Keratinocyte (primary cell): ENCODE measurements at regions not wholly inside any gene's neighbourhood (a gene's known extent, or its start where the extent isn't known, plus 50 kb on each side); places are given as distances from the start of the nearest gene placed in this dataset.

Source experiments
- DNase-seq: peaks from one replicate; pipeline ENCODE4 v3.0.0-alpha.2; 2011; ENCODE audit warnings: low read depth, missing footprints, low spot score
- FAIRE-seq: peaks from 2 replicates; lab custom pipeline; 2011; peaks lifted over from hg19 to GRCh38; lab: Jason Lieb, UNC
- H2AFZ ChIP-seq: 2 replicates; pipeline ENCODE4 v1.6.0; 2012; ENCODE audit warnings: low read length, control low read depth, inconsistent platforms; ENCODE audit not compliant: control insufficient read depth
- H3K27ac ChIP-seq: 2 replicates; pipeline ENCODE4 v1.5.1; 2011; ENCODE audit warnings: low read length; ENCODE audit not compliant: control insufficient read depth, insufficient read depth
- H3K27me3 ChIP-seq: 3 replicates; pipeline ENCODE4 v1.6.0; 2011; ENCODE audit warnings: low read length; ENCODE audit not compliant: control insufficient read depth, insufficient read depth; ENCODE audit errors: extremely low read depth
- H3K36me3 ChIP-seq, 2 experiments: 2 replicates in 1 of 2; 3 replicates in 1 of 2; pipeline ENCODE4 v1.5.1; 2011; ENCODE audit warnings: low read length in 2 of 2, mild to moderate bottlenecking in 1 of 2; ENCODE audit not compliant: control insufficient read depth in 2 of 2, insufficient read depth in 2 of 2; ENCODE audit errors: extremely low read depth in 1 of 2
- H3K4me1 ChIP-seq: 3 replicates; pipeline ENCODE4 v1.5.1; 2011; ENCODE audit warnings: low read length; ENCODE audit not compliant: control insufficient read depth, insufficient read depth; ENCODE audit errors: extremely low read depth
- H3K4me2 ChIP-seq: 3 replicates; pipeline ENCODE4 v1.6.0; 2011; ENCODE audit warnings: low read depth, low read length; ENCODE audit not compliant: control insufficient read depth, insufficient read depth; ENCODE audit errors: extremely low read depth
- H3K4me3 ChIP-seq, 3 experiments: fragments of 200-600 bp in 1 of 3; sonication (generic) in 1 of 3; 2 replicates in 2 of 3; 3 replicates in 1 of 3; pipeline ENCODE4 v1.5.1; 2011 to 2016; ENCODE audit warnings: low read length in 3 of 3, mild to moderate bottlenecking in 3 of 3, control low read depth in 2 of 3, inconsistent platforms in 1 of 3, low read depth in 1 of 3, mixed read lengths in 1 of 3, mixed run types in 1 of 3, moderate library complexity in 1 of 3; ENCODE audit not compliant: control insufficient read depth in 2 of 3, insufficient read depth in 2 of 3; ENCODE audit errors: extremely low read depth in 1 of 3
- H3K79me2 ChIP-seq: 2 replicates; pipeline ENCODE4 v1.6.0; 2012; ENCODE audit warnings: low read length; ENCODE audit not compliant: control insufficient read depth, insufficient read depth
- H3K9ac ChIP-seq: 3 replicates; pipeline ENCODE4 v1.6.0; 2011; ENCODE audit warnings: low read length; ENCODE audit not compliant: control insufficient read depth, insufficient read depth; ENCODE audit errors: extremely low read depth
- H3K9me1 ChIP-seq: 3 replicates; pipeline ENCODE4 v1.6.0; 2011; ENCODE audit warnings: low read length; ENCODE audit not compliant: control insufficient read depth, insufficient read depth; ENCODE audit errors: extremely low read depth
- H3K9me3 ChIP-seq: 2 replicates; pipeline ENCODE4 v1.5.1; 2012; ENCODE audit warnings: low read depth, low read length; ENCODE audit not compliant: control insufficient read depth
- H4K20me1 ChIP-seq: 3 replicates; pipeline ENCODE4 v1.6.0; 2011; ENCODE audit warnings: low read length; ENCODE audit not compliant: control insufficient read depth, insufficient read depth; ENCODE audit errors: extremely low read depth
- EZH2 ChIP-seq: IDR thresholded peaks from one replicate; pipeline ENCODE4 v1.6.1; 2012; ENCODE audit warnings: inconsistent platforms, mild to moderate bottlenecking, low read length, moderate library complexity
- dilution Hi-C: fragments of 300-500 bp; cut with MboI; formaldehyde crosslinking; loops from one replicate; pipeline ENCODE4 v1.7.0; 2020; ENCODE audit warnings: low sequenced_read_pairs; ENCODE audit not compliant: extremely low pct_ligation_motif_present
- TF ChIP-seq, protein P1 (sequence below), 3 experiments: IDR thresholded peaks in 1 of 3; conservative IDR thresholded peaks in 1 of 3; optimal IDR thresholded peaks in 1 of 3; 2 replicates in 2 of 3; 3 replicates in 1 of 3; pipeline versions ENCODE3 to v1.5.1; 2011; ENCODE audit warnings: low read length in 3 of 3, mild to moderate bottlenecking in 3 of 3, moderate library complexity in 2 of 3, control low read depth in 1 of 3, inconsistent platforms in 1 of 3; ENCODE audit not compliant: insufficient read depth in 2 of 3; ENCODE audit errors: extremely low read depth in 1 of 3

GRCh38 chr22:47231759-47232158 is 469.3 kb downstream of the TBC1D22A start:
- H3K4me1 ChIP-seq, result no peaks in the 10 kb centered on the region
- H3K9me3 ChIP-seq, result no peaks in the 10 kb centered on the region
- H3K36me3 ChIP-seq, result no peaks in the 10 kb centered on the region
- no peak overlapping the region for H3K27ac ChIP-seq
- no peak overlapping the region for H3K4me2 ChIP-seq
- dilution Hi-C loops, result no loop called here
- H2AFZ ChIP-seq, result no peak overlapping the region
- H3K9ac ChIP-seq, result no peak overlapping the region
- no peak overlapping the region for H3K4me3 ChIP-seq
- no peak for TF ChIP-seq EZH2
- TF ChIP-seq, protein P1, sequence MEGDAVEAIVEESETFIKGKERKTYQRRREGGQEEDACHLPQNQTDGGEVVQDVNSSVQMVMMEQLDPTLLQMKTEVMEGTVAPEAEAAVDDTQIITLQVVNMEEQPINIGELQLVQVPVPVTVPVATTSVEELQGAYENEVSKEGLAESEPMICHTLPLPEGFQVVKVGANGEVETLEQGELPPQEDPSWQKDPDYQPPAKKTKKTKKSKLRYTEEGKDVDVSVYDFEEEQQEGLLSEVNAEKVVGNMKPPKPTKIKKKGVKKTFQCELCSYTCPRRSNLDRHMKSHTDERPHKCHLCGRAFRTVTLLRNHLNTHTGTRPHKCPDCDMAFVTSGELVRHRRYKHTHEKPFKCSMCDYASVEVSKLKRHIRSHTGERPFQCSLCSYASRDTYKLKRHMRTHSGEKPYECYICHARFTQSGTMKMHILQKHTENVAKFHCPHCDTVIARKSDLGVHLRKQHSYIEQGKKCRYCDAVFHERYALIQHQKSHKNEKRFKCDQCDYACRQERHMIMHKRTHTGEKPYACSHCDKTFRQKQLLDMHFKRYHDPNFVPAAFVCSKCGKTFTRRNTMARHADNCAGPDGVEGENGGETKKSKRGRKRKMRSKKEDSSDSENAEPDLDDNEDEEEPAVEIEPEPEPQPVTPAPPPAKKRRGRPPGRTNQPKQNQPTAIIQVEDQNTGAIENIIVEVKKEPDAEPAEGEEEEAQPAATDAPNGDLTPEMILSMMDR (optimal IDR thresholded peaks at IDR 0.05 in 1 of 3, IDR thresholded peaks at IDR 0.05 in 1 of 3, conservative IDR thresholded peaks at IDR 0.05 in 1 of 3; ENCODE audit: extremely low read depth in 1 of 3, insufficient read depth in 2 of 3, low read length in 3 of 3), result no peak
- no peak for DNase-seq
- H3K27me3 ChIP-seq, result no peaks in the 10 kb centered on the region
- H4K20me1 ChIP-seq, result no peaks in the 10 kb centered on the region
- H3K9me1 ChIP-seq, result no peaks in the 10 kb centered on the region
- no peaks in the 10 kb centered on the region for H3K79me2 ChIP-seq
- no peak for FAIRE-seq

DNA sequence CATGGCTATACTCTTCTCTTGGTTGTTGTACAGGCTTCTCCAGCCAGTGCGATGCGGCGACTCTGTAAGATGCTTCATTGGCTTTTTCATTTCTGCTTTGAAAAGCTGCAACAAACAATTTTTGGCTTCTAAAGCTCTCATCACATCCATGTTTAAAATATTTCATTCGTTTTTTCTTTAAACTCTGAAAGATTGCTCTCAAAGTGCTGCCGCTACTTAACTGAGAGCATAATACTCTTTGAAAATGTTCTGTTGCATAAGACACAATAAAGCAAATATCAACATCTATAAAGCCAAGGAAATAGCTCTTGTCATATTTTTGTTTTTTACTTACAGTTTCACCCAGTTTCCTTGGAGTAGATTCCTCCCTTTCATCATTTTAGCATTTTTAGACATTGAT is 468.3 kb downstream of the TBC1D22A start:
- TF ChIP-seq, protein P1 (optimal IDR thresholded peaks at IDR 0.05 in 1 of 3, IDR thresholded peaks at IDR 0.05 in 1 of 3, conservative IDR thresholded peaks at IDR 0.05 in 1 of 3; ENCODE audit: extremely low read depth in 1 of 3, insufficient read depth in 2 of 3, low read length in 3 of 3), result no peak
- no peak for TF ChIP-seq EZH2
- Histone ChIP-seq H3K27ac (no peak overlapping the region), H3K4me3 (no peak overlapping the region), H3K9me3 (no peaks in the 10 kb centered on the region), H3K27me3 (no peaks in the 10 kb centered on the region), H3K4me1 (no peaks in the 10 kb centered on the region), H4K20me1 (no peaks in the 10 kb centered on the region), H3K9ac (no peak overlapping the region), H3K79me2 (no peaks in the 10 kb centered on the region), H3K4me2 (no peak overlapping the region), H3K36me3 (no peaks in the 10 kb centered on the region), H2AFZ (no peak overlapping the region), H3K9me1 (no peaks in the 10 kb centered on the region)
- dilution Hi-C loops, result no loop called here
- DNase-seq, result no peak
- FAIRE-seq, result no peak
